IPS-15b (cell line): ENCODE measurements at regions not wholly inside any gene's neighbourhood (a gene's known extent, or its start where the extent isn't known, plus 50 kb on each side); places are given as distances from the start of the nearest gene placed in this dataset.
"Not testable (repeated sequence)": the region's sequence is repeated elsewhere in the genome, so short reads cannot be mapped to it uniquely, and the experiment has no call there.

ENCODE experiments used
- H3K27me3 ChIP-seq: one replicate; pipeline ENCODE4 v1.6.1; 2013; ENCODE audit warnings: low read length; ENCODE audit not compliant: control insufficient read depth, insufficient read depth
- H3K36me3 ChIP-seq: one replicate; pipeline ENCODE4 v1.6.1; 2013; ENCODE audit warnings: low read length; ENCODE audit not compliant: control insufficient read depth, insufficient read depth
- H3K4me1 ChIP-seq: one replicate; pipeline ENCODE4 v1.6.1; 2013; ENCODE audit warnings: mild to moderate bottlenecking, low read length; ENCODE audit not compliant: control insufficient read depth, insufficient read depth
- H3K4me3 ChIP-seq: one replicate; pipeline ENCODE4 v1.5.1; 2013; ENCODE audit warnings: low read depth, low read length
- H3K9ac ChIP-seq: one replicate; pipeline ENCODE4 v1.6.1; 2013; ENCODE audit warnings: low read depth, mild to moderate bottlenecking, low read length
- H3K9me3 ChIP-seq: one replicate; pipeline ENCODE4 v1.6.1; 2013; ENCODE audit warnings: mild to moderate bottlenecking, low read length; ENCODE audit not compliant: control insufficient read depth, insufficient read depth

DNA sequence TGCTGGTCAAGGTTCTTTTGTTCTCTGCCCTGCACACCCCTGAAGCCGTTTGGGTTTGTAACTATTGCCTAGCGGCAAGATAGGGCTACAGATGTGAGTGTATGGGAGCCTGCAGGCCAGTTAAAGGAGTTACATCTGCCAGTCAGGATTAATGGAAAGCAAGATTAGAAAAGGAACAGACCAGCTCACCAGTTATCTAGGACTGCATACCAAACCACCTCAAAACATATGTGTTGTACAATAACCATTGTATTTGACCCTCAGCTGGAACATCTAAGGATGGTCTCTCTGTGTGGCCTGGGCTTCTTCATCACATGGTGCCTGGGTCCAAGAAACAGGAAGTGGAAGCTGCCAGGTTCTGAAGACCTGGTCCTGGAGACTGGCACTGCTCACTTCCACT, 52.5 kb upstream of the FBXO28 start:
- Histone ChIP-seq H3K9me3 (no peaks in the 10 kb centered on the region), H3K4me1 (peaks cover 3% of the 10 kb centered on the region), H3K9ac (no peak overlapping the region), H3K27me3 (no peaks in the 10 kb centered on the region), H3K36me3 (no peaks in the 10 kb centered on the region), H3K4me3 (no peak overlapping the region)

DNA sequence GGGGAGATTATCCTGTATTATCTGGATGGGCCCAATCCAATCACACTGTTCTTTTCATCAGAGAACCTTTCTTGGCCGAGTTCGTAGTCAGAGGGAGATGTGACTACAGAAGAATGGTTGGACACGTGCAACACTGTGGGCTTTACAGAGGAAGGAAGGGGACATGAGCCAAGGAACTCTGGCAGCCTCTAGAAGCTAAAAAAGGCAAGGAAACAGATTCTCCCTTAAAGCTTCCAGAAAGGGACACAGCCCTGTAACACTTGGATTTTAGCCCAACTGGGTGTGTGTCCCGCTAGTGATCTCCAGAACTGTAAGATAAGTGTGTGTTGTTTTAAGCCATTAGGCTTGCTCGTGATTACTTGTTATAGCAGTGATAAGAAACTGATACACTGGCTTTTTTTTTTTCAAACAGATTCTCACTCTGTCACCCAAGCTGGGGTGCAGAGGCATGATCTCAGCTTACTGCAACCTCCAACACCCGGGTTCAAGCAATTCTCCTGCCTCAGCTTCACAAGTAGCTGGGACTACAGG, 53.9 kb upstream of the FBXO28 start:
- no peaks in the 10 kb centered on the region for H3K36me3 ChIP-seq
- no peak overlapping the region for H3K9ac ChIP-seq
- no peaks in the 10 kb centered on the region for H3K27me3 ChIP-seq
- H3K4me3 ChIP-seq = no peak overlapping the region
- peaks cover 3% of the 10 kb centered on the region for H3K4me1 ChIP-seq
- no peaks in the 10 kb centered on the region for H3K9me3 ChIP-seq

DNA sequence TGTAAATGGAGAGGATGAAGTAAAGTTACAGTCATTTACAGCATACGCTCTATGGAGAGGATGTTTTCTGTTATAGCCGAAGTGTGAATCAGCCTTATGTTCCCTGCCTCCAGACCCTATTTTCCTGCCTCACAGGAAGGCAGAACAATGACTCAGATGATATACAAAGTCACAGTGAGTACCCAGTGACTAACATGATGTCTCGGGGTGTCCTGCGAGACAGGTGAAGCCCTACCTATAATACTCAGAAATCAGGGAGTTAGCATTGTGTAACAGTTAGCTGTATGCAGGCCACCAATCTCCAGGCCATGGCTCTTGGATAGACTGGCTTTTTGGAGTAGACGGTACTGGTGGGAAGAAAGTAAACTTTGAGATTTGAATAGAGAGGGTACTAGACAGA, 55.6 kb upstream of the FBXO28 start:
- H3K36me3 ChIP-seq = no peaks in the 10 kb centered on the region
- no peak overlapping the region for H3K4me3 ChIP-seq
- no peaks in the 10 kb centered on the region for H3K9me3 ChIP-seq
- no peaks in the 10 kb centered on the region for H3K27me3 ChIP-seq
- H3K9ac ChIP-seq = no peak overlapping the region
- no peaks in the 10 kb centered on the region for H3K4me1 ChIP-seq

DNA sequence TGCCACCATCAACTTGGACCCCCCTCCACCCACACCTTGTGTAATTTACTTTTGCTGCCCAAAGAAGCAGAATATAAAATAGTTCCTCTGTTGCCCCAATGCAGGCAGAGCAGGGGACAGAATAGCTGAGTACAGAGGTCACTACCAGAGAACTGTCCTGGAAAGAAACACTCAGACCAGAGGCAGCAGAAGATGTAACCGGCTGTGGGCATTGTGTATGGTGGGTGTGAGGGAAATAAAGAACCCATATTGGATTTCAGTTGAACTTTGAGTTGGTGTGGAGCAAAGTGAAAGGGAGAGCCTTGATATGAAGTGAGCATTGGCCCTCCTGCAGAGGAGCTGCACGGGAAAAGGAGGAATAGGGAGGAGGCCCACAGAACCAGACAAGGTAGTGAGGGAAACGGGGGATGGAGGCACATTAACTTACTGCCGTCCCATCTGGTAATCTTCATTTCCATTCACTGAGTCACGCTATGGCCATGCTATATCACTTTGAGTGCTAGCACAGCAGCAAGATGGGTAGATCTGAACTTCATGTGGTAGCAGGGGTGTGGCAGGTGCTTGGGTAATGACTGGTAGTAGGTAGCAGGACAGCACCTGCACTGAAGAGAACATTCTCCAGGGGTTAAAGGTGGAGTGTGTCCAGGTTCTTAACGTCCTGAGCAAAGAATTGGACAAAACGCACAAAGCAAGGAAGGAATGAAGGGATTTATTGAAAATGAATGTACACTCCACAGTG, 56.3 kb upstream of the FBXO28 start:
- H3K27me3 ChIP-seq = no peaks in the 10 kb centered on the region
- H3K36me3 ChIP-seq = no peaks in the 10 kb centered on the region
- H3K4me3 ChIP-seq = no peak overlapping the region
- no peaks in the 10 kb centered on the region for H3K4me1 ChIP-seq
- H3K9me3 ChIP-seq = no peaks in the 10 kb centered on the region
- no peak overlapping the region for H3K9ac ChIP-seq

DNA sequence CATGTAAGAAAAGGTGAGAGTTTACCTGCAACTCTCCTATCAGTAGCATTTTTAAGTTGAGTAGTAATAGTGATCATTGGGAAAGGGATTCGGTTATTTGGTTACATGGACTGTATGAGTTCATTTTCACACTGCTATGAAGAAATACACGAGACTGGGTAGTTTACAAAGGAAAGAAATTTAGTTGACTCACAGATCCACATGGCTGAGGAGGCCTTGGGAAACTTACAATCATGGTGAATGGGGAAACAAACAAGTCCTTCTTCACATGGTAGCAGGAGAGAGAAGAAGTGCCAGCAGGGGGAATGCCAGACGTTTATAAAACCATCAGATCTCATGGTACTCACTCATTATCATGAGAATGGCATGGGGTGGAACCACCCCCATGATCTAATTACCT, 59.3 kb upstream of the FBXO28 start:
- Histone ChIP-seq H3K36me3 (no peaks in the 10 kb centered on the region), H3K9me3 (no peaks in the 10 kb centered on the region), H3K9ac (no peak overlapping the region), H3K4me1 (no peaks in the 10 kb centered on the region), H3K27me3 (no peaks in the 10 kb centered on the region), H3K4me3 (no peak overlapping the region)

DNA sequence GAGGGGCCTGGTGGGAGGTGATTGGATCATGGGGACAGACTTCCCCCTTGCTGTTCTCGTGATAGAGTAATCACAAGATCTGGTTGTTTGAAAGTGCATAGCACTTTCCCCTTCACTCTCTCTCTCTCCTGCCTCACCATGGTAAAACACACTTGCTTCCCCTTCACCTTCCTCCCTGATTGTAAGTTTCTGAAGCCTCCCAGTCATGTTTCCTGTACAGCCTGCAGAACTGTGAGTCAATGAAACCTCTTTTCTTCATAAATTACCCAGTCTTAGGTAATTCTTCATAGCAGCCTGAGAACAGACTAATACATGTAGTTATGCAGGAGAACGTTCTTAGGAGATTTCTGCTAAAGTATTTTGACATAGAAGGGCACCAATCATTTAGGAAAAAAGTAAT, 59.9 kb upstream of the FBXO28 start:
- no peaks in the 10 kb centered on the region for H3K9me3 ChIP-seq
- H3K36me3 ChIP-seq = no peaks in the 10 kb centered on the region
- H3K9ac ChIP-seq = no peak overlapping the region
- H3K27me3 ChIP-seq = no peaks in the 10 kb centered on the region
- no peaks in the 10 kb centered on the region for H3K4me1 ChIP-seq
- H3K4me3 ChIP-seq = no peak overlapping the region

DNA sequence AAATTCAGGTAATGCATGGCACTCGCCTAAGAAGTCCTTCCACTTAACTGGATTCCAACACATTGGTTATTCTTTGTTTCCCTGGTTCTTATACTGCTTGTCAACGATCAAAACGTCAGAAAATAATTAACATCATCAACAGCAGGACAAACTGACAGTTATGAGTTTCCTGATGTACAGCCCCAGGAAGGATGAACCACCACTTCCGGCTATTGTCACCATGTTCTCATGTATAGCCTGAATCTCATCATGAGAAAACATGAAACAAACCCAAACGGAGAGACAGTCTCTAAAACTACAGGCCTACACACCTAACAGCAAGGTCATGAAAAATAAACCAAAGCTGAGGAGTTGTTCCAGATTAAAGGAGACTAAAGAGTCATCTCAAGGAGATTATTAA, 60.5 kb upstream of the FBXO28 start:
- H3K4me3 ChIP-seq = no peak overlapping the region
- H3K27me3 ChIP-seq = no peaks in the 10 kb centered on the region
- H3K4me1 ChIP-seq = no peaks in the 10 kb centered on the region
- no peaks in the 10 kb centered on the region for H3K9me3 ChIP-seq
- H3K9ac ChIP-seq = no peak overlapping the region
- H3K36me3 ChIP-seq = no peaks in the 10 kb centered on the region

DNA sequence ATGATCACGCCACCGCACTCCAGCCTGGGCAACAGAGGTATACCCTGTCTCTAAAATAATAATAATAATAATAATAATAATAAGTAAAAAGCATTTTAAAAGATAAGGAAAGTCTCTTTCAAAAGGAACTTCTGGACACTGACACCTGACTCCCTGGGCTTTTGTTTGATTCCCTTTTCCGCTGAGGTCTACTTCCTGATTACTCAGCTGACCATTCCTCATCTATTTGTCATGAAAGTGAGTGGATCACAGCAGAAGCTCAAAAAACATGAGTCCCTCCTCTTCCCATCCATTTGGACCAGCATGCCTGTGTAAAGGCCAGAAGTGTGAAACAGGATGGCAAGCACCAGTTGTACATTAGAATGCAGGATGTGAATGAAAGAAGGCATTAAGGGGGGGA, 61.1 kb upstream of the FBXO28 start:
- Histone ChIP-seq H3K36me3 (no peaks in the 10 kb centered on the region), H3K4me3 (no peak overlapping the region), H3K9ac (no peak overlapping the region), H3K4me1 (no peaks in the 10 kb centered on the region), H3K9me3 (no peaks in the 10 kb centered on the region), H3K27me3 (no peaks in the 10 kb centered on the region)

DNA sequence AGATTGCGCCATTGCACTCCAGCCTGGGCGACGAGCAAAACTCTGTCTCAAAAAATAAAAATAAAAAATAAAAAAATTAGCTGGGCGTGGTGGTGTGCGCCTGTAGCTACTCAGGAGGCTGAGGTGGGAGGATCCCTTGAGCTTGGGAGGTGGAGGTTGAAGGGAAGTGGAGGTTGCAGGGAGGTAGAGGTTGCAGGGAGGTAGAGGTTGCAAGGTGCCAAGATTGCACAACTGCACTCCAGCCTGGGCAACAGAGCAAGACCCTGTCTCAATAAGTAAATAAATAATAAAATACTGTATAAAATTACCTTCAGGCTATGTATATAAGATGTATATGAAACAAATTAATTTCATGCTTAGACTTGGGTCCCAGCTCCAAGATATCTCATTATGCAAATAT, 62.1 kb upstream of the FBXO28 start:
- H3K9ac ChIP-seq, H3K4me1 ChIP-seq, H3K9me3 ChIP-seq, H3K4me3 ChIP-seq, H3K27me3 ChIP-seq, H3K36me3 ChIP-seq: not testable (repeated sequence)

DNA sequence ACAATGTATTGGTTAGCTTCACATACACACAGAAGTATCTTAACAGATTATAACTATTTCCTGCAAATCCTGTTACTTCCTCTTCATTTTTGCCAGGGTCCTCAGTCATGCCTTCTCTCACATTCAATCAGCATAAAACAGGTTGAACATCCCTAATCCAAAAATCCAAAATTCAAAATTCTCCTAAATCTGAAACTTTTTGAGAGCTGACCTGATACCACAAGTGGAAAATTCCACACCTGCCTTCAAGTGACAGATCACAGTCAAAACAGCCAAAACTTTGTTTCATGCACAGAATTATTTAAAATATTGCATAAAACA, 62.9 kb upstream of the FBXO28 start:
- no peaks in the 10 kb centered on the region for H3K9me3 ChIP-seq
- no peaks in the 10 kb centered on the region for H3K36me3 ChIP-seq
- H3K4me3 ChIP-seq = no peak overlapping the region
- H3K27me3 ChIP-seq = no peaks in the 10 kb centered on the region
- no peak overlapping the region for H3K9ac ChIP-seq
- H3K4me1 ChIP-seq = no peaks in the 10 kb centered on the region

DNA sequence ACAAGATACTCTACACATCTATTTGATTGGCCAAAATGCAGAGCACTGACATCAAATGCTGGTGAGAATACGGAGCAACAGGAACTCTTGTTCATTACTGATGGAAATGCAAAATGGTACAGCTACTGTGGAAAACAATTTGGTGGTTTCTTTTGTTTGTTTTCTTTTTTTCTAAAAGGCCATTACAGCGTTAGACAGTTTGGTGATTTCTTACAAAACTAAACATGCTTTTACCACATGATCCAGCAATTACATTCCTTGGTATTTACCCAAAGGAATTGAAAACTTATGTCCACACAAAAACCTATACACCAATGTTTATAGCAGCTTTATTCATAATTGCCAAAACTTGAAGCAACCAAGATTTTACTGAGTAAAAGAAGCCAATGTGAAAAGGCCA, 66.4 kb upstream of the FBXO28 start:
- no peaks in the 10 kb centered on the region for H3K9me3 ChIP-seq
- H3K27me3 ChIP-seq = no peaks in the 10 kb centered on the region
- H3K36me3 ChIP-seq = no peaks in the 10 kb centered on the region
- H3K9ac ChIP-seq = no peak overlapping the region
- H3K4me3 ChIP-seq = no peak overlapping the region
- no peaks in the 10 kb centered on the region for H3K4me1 ChIP-seq

DNA sequence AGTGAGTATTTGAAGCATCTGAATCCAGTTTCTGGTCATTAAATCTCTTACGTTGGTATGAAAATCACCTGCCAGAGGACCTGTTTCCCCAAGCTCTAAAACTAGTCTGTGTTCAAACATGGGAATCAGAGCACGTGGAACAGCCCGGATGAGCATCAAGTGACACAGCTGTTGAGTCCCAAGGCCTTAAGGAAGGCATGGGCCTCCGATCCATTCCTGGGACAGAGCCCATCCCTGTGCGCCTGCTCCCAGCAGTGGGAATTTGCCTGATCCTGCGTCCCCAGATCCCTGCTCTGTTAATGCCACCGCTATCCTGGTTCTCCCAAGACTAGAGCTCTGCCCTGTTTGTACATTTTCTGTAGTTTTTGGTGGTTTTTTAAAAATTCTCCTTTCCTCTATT, 68.4 kb upstream of the FBXO28 start:
- Histone ChIP-seq H3K4me1 (no peaks in the 10 kb centered on the region), H3K4me3 (no peak overlapping the region), H3K36me3 (no peaks in the 10 kb centered on the region), H3K27me3 (no peaks in the 10 kb centered on the region), H3K9ac (no peak overlapping the region), H3K9me3 (no peaks in the 10 kb centered on the region)
